ENCODE measurements at regions not wholly inside any gene's neighbourhood (a gene's known extent, or its start where the extent isn't known, plus 50 kb on each side); places are given as distances from the start of the nearest gene placed in this dataset.

- TF ChIP-seq ZNF281 (CRISPR knock-in tag; IDR thresholded peaks at IDR 0.05) (no peak), CDX4 (CRISPR knock-in tag; IDR thresholded peaks at IDR 0.05; ENCODE audit: borderline replicate concordance) (no peak), SP1 (CRISPR knock-in tag; conservative IDR thresholded peaks at IDR 0.05) (no peak), E2F4 (CRISPR knock-in tag; IDR thresholded peaks at IDR 0.05; ENCODE audit: borderline replicate concordance, low read depth) (no peak), AFF4 (CRISPR knock-in tag; IDR thresholded peaks at IDR 0.05; ENCODE audit: borderline replicate concordance) (no peak), CBFB (CRISPR knock-in tag; IDR thresholded peaks at IDR 0.05; ENCODE audit: low read depth) (no peak), EMX1 (CRISPR knock-in tag; IDR thresholded peaks at IDR 0.05) (no peak)
- Mint-ChIP-seq H3K27me3 (ENCODE audit: low read depth) (no peaks in the 10 kb centered on the region), H3K9me3 (no peaks in the 10 kb centered on the region), H3K27ac (no peak overlapping the region), H3K4me1 (peaks cover 5% of the 10 kb centered on the region; the same call in 1 of the 2 replicates), H3K4me3 (no peak overlapping the region), H3K36me3 (no peaks in the 10 kb centered on the region)
- DNase-seq (ENCODE audit: low spot score), result no peak
- POLR2A ChIA-PET, result no interaction called here
- no peak for ATAC-seq
- CTCF ChIA-PET, result no interaction called here
Measured at GRCh38 chr11:107184986-107185385, 166.7 kb upstream of the GUCY1A2 start.

- CTCF ChIA-PET, result no interaction called here
- Mint-ChIP-seq H3K4me3 (no peak overlapping the region), H3K4me1 (peaks cover 5% of the 10 kb centered on the region; the same call in 1 of the 2 replicates), H3K9me3 (no peaks in the 10 kb centered on the region), H3K27ac (no peak overlapping the region), H3K36me3 (no peaks in the 10 kb centered on the region), H3K27me3 (ENCODE audit: low read depth) (no peaks in the 10 kb centered on the region)
- no peak for ATAC-seq
- POLR2A ChIA-PET, result no interaction called here
- no peak for DNase-seq (ENCODE audit: low spot score)
- TF ChIP-seq RORB (CRISPR knock-in tag; IDR thresholded peaks at IDR 0.05), result no peak
- TF ChIP-seq STAT6 (CRISPR knock-in tag; conservative IDR thresholded peaks at IDR 0.05; ENCODE audit: low read depth), result no peak
- no peak for TF ChIP-seq JUN (CRISPR knock-in tag; IDR thresholded peaks at IDR 0.05)
- TF ChIP-seq IRF1 (CRISPR knock-in tag; IDR thresholded peaks at IDR 0.05), result no peak
- no peak for TF ChIP-seq GTF2I (CRISPR knock-in tag; conservative IDR thresholded peaks at IDR 0.05)
- TF ChIP-seq ZNF263 (CRISPR knock-in tag; IDR thresholded peaks at IDR 0.05; ENCODE audit: low read depth), result no peak
- TF ChIP-seq ERG (CRISPR knock-in tag; IDR thresholded peaks at IDR 0.05), result no peak
- TF ChIP-seq ZNF232 (CRISPR knock-in tag; IDR thresholded peaks at IDR 0.05), result no peak
- TF ChIP-seq USF1 (CRISPR knock-in tag; IDR thresholded peaks at IDR 0.05), result no peak
- no peak for TF ChIP-seq HMGA2 (CRISPR knock-in tag; IDR thresholded peaks at IDR 0.05)
- no peak for TF ChIP-seq ZNF121 (CRISPR knock-in tag; IDR thresholded peaks at IDR 0.05)
- no peak for TF ChIP-seq HMGXB4 (CRISPR knock-in tag; IDR thresholded peaks at IDR 0.05)
- TF ChIP-seq ATF1 (CRISPR knock-in tag; IDR thresholded peaks at IDR 0.05), result no peak
Measured at GRCh38 chr11:107183953-107184352, 165.7 kb upstream of the GUCY1A2 start.

All from WTC11 (cell line).